GM12878 (cell line): ENCODE measurements at regions not wholly inside any gene's neighbourhood (a gene's known extent, or its start where the extent isn't known, plus 50 kb on each side); places are given as distances from the start of the nearest gene placed in this dataset.

Source experiments
- BRCA1 ChIP-seq: IDR thresholded peaks from 2 replicates; pipeline ENCODE4 v1.6.1; 2011; ENCODE audit warnings: low read depth, low read length, improper control_type of control experiment
- HCFC1 ChIP-seq: fragments of 150-350 bp; IDR thresholded peaks from 2 replicates; pipeline ENCODE4 v1.6.1; 2014; ENCODE audit warnings: low read length
- JUNB ChIP-seq: IDR thresholded peaks from 2 replicates; pipeline ENCODE4 v1.6.1; 2016; ENCODE audit warnings: antibody characterized with exemption, mild to moderate bottlenecking
- MYC ChIP-seq: IDR thresholded peaks from 2 replicates; pipeline ENCODE4 v1.6.1; 2011; ENCODE audit warnings: mild to moderate bottlenecking, low read length, moderate library complexity, inconsistent platforms; ENCODE audit not compliant: insufficient read depth, insufficient replicate concordance, insufficient read length, severe bottlenecking
- POLR2AphosphoS5 ChIP-seq: IDR thresholded peaks from 2 replicates; pipeline ENCODE4 v1.6.1; 2011; ENCODE audit warnings: mild to moderate bottlenecking, low read length, inconsistent platforms
- RAD21 ChIP-seq: IDR thresholded peaks from 2 replicates; pipeline ENCODE4 v1.6.1; 2011; ENCODE audit warnings: mild to moderate bottlenecking, low read depth, low read length, moderate library complexity; ENCODE audit not compliant: insufficient read depth
- ZNF274 ChIP-seq: IDR thresholded peaks from one replicate; pipeline ENCODE4 v1.8.0; 2011; ENCODE audit not compliant: insufficient read length, insufficient read depth
- TF ChIP-seq, protein P1 (sequence below), 3 experiments: IDR thresholded peaks in 2 of 3; conservative IDR thresholded peaks in 1 of 3; 2 replicates each; pipeline ENCODE4 v1.5.1; 2011; ENCODE audit warnings: low read depth in 3 of 3, low read length in 3 of 3, mild to moderate bottlenecking in 3 of 3, control low read depth in 2 of 3, moderate library complexity in 2 of 3, inconsistent platforms in 1 of 3, mixed read lengths in 1 of 3; ENCODE audit not compliant: control insufficient read depth in 2 of 3, insufficient read depth in 1 of 3; ENCODE audit errors: extremely low read depth in 1 of 3
- TF ChIP-seq, protein P2 (sequence below): fragments of 450-650 bp; IDR thresholded peaks from 2 replicates; pipeline ENCODE4 v1.6.1; 2016; ENCODE audit warnings: mild to moderate bottlenecking, moderate library complexity, borderline replicate concordance
- TF ChIP-seq, protein P3 (sequence below): fragments of 450-650 bp; IDR thresholded peaks from 2 replicates; pipeline ENCODE4 v1.6.1; 2014; ENCODE audit warnings: mild to moderate bottlenecking

DNA sequence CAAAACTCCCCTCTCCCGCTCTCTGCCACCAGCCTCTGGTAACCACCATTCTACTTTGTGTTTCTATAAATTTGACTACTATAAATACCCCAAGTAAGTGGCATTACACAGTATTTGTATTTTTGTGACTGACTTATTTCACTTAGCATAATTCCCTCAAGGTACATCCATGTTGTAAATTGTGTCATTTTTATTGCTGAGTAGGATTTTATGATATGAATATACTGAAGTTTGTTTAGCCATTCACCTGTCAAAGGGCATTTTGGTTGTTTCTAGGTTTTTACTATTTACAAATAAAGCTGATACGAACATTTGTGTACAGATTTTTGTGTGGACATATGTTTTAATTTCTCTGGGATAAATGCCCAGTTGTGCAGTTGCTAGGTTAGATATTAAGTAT, 174.0 kb upstream of the MMADHC start:
- TF ChIP-seq, protein P1, sequence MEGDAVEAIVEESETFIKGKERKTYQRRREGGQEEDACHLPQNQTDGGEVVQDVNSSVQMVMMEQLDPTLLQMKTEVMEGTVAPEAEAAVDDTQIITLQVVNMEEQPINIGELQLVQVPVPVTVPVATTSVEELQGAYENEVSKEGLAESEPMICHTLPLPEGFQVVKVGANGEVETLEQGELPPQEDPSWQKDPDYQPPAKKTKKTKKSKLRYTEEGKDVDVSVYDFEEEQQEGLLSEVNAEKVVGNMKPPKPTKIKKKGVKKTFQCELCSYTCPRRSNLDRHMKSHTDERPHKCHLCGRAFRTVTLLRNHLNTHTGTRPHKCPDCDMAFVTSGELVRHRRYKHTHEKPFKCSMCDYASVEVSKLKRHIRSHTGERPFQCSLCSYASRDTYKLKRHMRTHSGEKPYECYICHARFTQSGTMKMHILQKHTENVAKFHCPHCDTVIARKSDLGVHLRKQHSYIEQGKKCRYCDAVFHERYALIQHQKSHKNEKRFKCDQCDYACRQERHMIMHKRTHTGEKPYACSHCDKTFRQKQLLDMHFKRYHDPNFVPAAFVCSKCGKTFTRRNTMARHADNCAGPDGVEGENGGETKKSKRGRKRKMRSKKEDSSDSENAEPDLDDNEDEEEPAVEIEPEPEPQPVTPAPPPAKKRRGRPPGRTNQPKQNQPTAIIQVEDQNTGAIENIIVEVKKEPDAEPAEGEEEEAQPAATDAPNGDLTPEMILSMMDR (IDR thresholded peaks at IDR 0.05 in 2 of 3, conservative IDR thresholded peaks at IDR 0.05 in 1 of 3; ENCODE audit: control insufficient read depth in 2 of 3, extremely low read depth in 1 of 3, insufficient read depth in 1 of 3, low read depth in 3 of 3, low read length in 3 of 3), result no peak
- TF ChIP-seq, protein P2, sequence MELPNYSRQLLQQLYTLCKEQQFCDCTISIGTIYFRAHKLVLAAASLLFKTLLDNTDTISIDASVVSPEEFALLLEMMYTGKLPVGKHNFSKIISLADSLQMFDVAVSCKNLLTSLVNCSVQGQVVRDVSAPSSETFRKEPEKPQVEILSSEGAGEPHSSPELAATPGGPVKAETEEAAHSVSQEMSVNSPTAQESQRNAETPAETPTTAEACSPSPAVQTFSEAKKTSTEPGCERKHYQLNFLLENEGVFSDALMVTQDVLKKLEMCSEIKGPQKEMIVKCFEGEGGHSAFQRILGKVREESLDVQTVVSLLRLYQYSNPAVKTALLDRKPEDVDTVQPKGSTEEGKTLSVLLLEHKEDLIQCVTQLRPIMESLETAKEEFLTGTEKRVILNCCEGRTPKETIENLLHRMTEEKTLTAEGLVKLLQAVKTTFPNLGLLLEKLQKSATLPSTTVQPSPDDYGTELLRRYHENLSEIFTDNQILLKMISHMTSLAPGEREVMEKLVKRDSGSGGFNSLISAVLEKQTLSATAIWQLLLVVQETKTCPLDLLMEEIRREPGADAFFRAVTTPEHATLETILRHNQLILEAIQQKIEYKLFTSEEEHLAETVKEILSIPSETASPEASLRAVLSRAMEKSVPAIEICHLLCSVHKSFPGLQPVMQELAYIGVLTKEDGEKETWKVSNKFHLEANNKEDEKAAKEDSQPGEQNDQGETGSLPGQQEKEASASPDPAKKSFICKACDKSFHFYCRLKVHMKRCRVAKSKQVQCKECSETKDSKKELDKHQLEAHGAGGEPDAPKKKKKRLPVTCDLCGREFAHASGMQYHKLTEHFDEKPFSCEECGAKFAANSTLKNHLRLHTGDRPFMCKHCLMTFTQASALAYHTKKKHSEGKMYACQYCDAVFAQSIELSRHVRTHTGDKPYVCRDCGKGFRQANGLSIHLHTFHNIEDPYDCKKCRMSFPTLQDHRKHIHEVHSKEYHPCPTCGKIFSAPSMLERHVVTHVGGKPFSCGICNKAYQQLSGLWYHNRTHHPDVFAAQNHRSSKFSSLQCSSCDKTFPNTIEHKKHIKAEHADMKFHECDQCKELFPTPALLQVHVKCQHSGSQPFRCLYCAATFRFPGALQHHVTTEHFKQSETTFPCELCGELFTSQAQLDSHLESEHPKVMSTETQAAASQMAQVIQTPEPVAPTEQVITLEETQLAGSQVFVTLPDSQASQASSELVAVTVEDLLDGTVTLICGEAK, result no peak
- TF ChIP-seq MYC (no peak), POLR2AphosphoS5 (no peak), JUNB (no peak), RAD21 (no peak), HCFC1 (no peak), ZNF274 (no peak), BRCA1 (no peak)
- TF ChIP-seq, protein P3, sequence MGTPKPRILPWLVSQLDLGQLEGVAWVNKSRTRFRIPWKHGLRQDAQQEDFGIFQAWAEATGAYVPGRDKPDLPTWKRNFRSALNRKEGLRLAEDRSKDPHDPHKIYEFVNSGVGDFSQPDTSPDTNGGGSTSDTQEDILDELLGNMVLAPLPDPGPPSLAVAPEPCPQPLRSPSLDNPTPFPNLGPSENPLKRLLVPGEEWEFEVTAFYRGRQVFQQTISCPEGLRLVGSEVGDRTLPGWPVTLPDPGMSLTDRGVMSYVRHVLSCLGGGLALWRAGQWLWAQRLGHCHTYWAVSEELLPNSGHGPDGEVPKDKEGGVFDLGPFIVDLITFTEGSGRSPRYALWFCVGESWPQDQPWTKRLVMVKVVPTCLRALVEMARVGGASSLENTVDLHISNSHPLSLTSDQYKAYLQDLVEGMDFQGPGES, result no peak
